HG03521 (cell line): ENCODE measurements at regions not wholly inside any gene's neighbourhood (a gene's known extent, or its start where the extent isn't known, plus 50 kb on each side); places are given as distances from the start of the nearest gene placed in this dataset.
A peak's percentile ranks its signal among the peaks of the same experiment; 100 is the strongest.
"Not testable (repeated sequence)": the region's sequence is repeated elsewhere in the genome, so short reads cannot be mapped to it uniquely, and the experiment has no call there.

Experiments used
- ATAC-seq: cut with Tn5 transposase; IDR thresholded peaks from one replicate; pipeline ENCODE4 v1.9.1; 2021; ENCODE audit warnings: mild to moderate bottlenecking, moderate library complexity; ENCODE audit not compliant: unreplicated experiment

GRCh38 chr3:152768478-152768877, 66.5 kb upstream of the P2RY1 start:
- ATAC-seq: no peak

GRCh38 chr3:152769523-152769922, 65.4 kb upstream of the P2RY1 start:
- peak; percentile 81 for ATAC-seq

GRCh38 chr3:152770296-152770695, 64.6 kb upstream of the P2RY1 start:
- no peak for ATAC-seq

- no peak for ATAC-seq
Observed at GRCh38 chr3:152771120-152771519, 63.8 kb upstream of the P2RY1 start.

GRCh38 chr3:152772674-152773225, 62.2 kb upstream of the P2RY1 start:
- no peak for ATAC-seq

GRCh38 chr3:152773633-152774032, 61.3 kb upstream of the P2RY1 start:
- no peak for ATAC-seq

GRCh38 chr3:152774230-152774629, 60.7 kb upstream of the P2RY1 start:
- ATAC-seq: not testable (repeated sequence)

- no peak for ATAC-seq
Observed at GRCh38 chr3:152778022-152778421, 56.9 kb upstream of the P2RY1 start.

- no peak for ATAC-seq
Observed at GRCh38 chr3:152779653-152780052, 55.3 kb upstream of the P2RY1 start.

GRCh38 chr3:152780553-152780952, 54.4 kb upstream of the P2RY1 start:
- ATAC-seq: no peak

- ATAC-seq: no peak
Observed at GRCh38 chr3:152785051-152785450, 49.9 kb upstream of the P2RY1 start.
